CD4-positive, alpha-beta T cell (primary cell): ENCODE measurements at regions not wholly inside any gene's neighbourhood (a gene's known extent, or its start where the extent isn't known, plus 50 kb on each side); places are given as distances from the start of the nearest gene placed in this dataset.

Experiments used
- ATAC-seq: fragments of 200-7000 bp; cut with Tn5 transposase; one replicate; pipeline ENCODE4 v1.10.0; 2022; ENCODE audit warnings: mild to moderate bottlenecking; ENCODE audit not compliant: poor library complexity
- CTCF ChIA-PET: fragments of 350-600 bp; sonication (Branson Sonifier 250); formaldehyde crosslinking; loops from one replicate; lab custom pipeline; 2021; ENCODE audit warnings: antibody characterized with exemption, inconsistent platforms; lab: Charles Lee
- POLR2A ChIA-PET: fragments of 350-600 bp; sonication (Branson Sonifier 250); formaldehyde crosslinking; loops from one replicate; lab custom pipeline; 2021; ENCODE audit warnings: antibody characterized with exemption, inconsistent platforms; lab: Charles Lee
- DNase-seq, 14 experiments: peaks; one replicate each; pipeline ENCODE4 v3.0.0-alpha.2; 2013 to 2020; ENCODE audit warnings: mixed read lengths in 2 of 14
- H3K27ac ChIP-seq, 2 donors: one replicate each; pipeline versions ENCODE4 v1.5.1 to v1.7.0; 2013; ENCODE audit warnings: low read length in 2 of 2, low read depth in 1 of 2, mild to moderate bottlenecking in 1 of 2
- H3K27me3 ChIP-seq, 2 experiments: 1 replicate in 1 of 2; 2 replicates in 1 of 2; pipeline versions ENCODE4 v1.6.1 to v1.7.0; 2013; ENCODE audit warnings: low read length in 2 of 2, control low read depth in 1 of 2, mild to moderate bottlenecking in 1 of 2, moderate library complexity in 1 of 2; ENCODE audit not compliant: insufficient read depth in 2 of 2, control insufficient read depth in 1 of 2
- H3K36me3 ChIP-seq: one replicate; pipeline ENCODE4 v1.6.1; 2013; ENCODE audit warnings: low read length, control low read depth; ENCODE audit not compliant: insufficient read depth
- H3K4me1 ChIP-seq: one replicate; pipeline ENCODE4 v1.6.1; 2013; ENCODE audit warnings: low read length, control low read depth; ENCODE audit not compliant: insufficient read depth
- H3K4me3 ChIP-seq: one replicate; pipeline ENCODE4 v1.5.1; 2013; ENCODE audit warnings: mild to moderate bottlenecking, low read length, moderate library complexity
- H3K9me3 ChIP-seq, 2 experiments: 1 replicate in 1 of 2; 2 replicates in 1 of 2; pipeline versions ENCODE4 v1.6.1 to v1.7.0; 2013; ENCODE audit warnings: low read length in 2 of 2, mild to moderate bottlenecking in 2 of 2, control low read depth in 1 of 2, moderate library complexity in 1 of 2; ENCODE audit not compliant: control insufficient read depth in 1 of 2, insufficient read depth in 1 of 2
- H3K27ac Mint-ChIP-seq: one replicate; pipeline ENCODE4 v1.8.0; 2020; ENCODE audit warnings: mixed read lengths
- H3K27me3 Mint-ChIP-seq: one replicate; pipeline ENCODE4 v1.8.0; 2021; ENCODE audit warnings: mixed read lengths
- H3K36me3 Mint-ChIP-seq: one replicate; pipeline ENCODE4 v1.8.0; 2021; ENCODE audit warnings: low read depth, mixed read lengths
- H3K4me1 Mint-ChIP-seq: one replicate; pipeline ENCODE4 v1.8.0; 2021; ENCODE audit warnings: low read depth, mixed read lengths
- H3K4me3 Mint-ChIP-seq: one replicate; pipeline ENCODE4 v1.8.0; 2020; ENCODE audit warnings: mild to moderate bottlenecking, mixed read lengths
- H3K9me3 Mint-ChIP-seq: one replicate; pipeline ENCODE4 v1.8.0; 2020; ENCODE audit warnings: mixed read lengths
- intact Hi-C, 2 experiments: fragments of 100-400 bp; cut with DNase I in 1 of 2; cut with micrococcal nuclease in 1 of 2; formaldehyde crosslinking; loops; one replicate each; pipeline versions ENCODE4 v1.15.1 to v1.9.0; 2023 to 2025; cut with DNase I, micrococcal nuclease
- TF ChIP-seq, protein P1 (sequence below): fragments of 200-600 bp; IDR thresholded peaks from one replicate; pipeline ENCODE4 v1.8.0; 2022; ENCODE audit warnings: antibody characterized with exemption, mild to moderate bottlenecking

- H3K9me3 Mint-ChIP-seq = no peaks in the 10 kb centered on the region
- ChIA-PET CTCF (no interaction called here), POLR2A (no interaction called here)
- H3K27me3 Mint-ChIP-seq = no peaks in the 10 kb centered on the region
- no peak overlapping the region for H3K4me3 ChIP-seq
- peaks cover 0 to 3% of the 10 kb centered on the region in 2 experiments for H3K27me3 ChIP-seq
- H3K4me1 ChIP-seq = peaks cover 6% of the 10 kb centered on the region
- TF ChIP-seq, protein P1, sequence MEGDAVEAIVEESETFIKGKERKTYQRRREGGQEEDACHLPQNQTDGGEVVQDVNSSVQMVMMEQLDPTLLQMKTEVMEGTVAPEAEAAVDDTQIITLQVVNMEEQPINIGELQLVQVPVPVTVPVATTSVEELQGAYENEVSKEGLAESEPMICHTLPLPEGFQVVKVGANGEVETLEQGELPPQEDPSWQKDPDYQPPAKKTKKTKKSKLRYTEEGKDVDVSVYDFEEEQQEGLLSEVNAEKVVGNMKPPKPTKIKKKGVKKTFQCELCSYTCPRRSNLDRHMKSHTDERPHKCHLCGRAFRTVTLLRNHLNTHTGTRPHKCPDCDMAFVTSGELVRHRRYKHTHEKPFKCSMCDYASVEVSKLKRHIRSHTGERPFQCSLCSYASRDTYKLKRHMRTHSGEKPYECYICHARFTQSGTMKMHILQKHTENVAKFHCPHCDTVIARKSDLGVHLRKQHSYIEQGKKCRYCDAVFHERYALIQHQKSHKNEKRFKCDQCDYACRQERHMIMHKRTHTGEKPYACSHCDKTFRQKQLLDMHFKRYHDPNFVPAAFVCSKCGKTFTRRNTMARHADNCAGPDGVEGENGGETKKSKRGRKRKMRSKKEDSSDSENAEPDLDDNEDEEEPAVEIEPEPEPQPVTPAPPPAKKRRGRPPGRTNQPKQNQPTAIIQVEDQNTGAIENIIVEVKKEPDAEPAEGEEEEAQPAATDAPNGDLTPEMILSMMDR = no peak
- no peak overlapping the region for H3K27ac Mint-ChIP-seq
- no peak overlapping the region for H3K4me3 Mint-ChIP-seq
- intact Hi-C loops = no loop called here
- H3K27ac ChIP-seq = no peak overlapping the region
- H3K36me3 Mint-ChIP-seq = no peaks in the 10 kb centered on the region
- no peak for DNase-seq
- ATAC-seq = no peak
- no peaks in the 10 kb centered on the region for H3K9me3 ChIP-seq
- peaks cover 2% of the 10 kb centered on the region for H3K4me1 Mint-ChIP-seq
- no peaks in the 10 kb centered on the region for H3K36me3 ChIP-seq
Observed at GRCh38 chr6:43917878-43918382, 147.9 kb downstream of the VEGFA start.

- H3K9me3 Mint-ChIP-seq = no peaks in the 10 kb centered on the region
- no peak for ATAC-seq
- POLR2A ChIA-PET = no interaction called here
Observed at GRCh38 chr6:43916924-43917877, 147.2 kb downstream of the VEGFA start.

GRCh38 chr6:43915986-43916923 is 146.2 kb downstream of the VEGFA start:
- POLR2A ChIA-PET = no interaction called here

More at GRCh38 chr6:43916924-43917877, 147.2 kb downstream of the VEGFA start:
- intact Hi-C loops = no loop called here
- H3K4me3 Mint-ChIP-seq = no peak overlapping the region
- no peaks in the 10 kb centered on the region for H3K27me3 Mint-ChIP-seq
- Histone ChIP-seq H3K4me3 (no peak overlapping the region), H3K4me1 (no peaks in the 10 kb centered on the region), H3K9me3 (no peaks in the 10 kb centered on the region), H3K27ac (no peak overlapping the region), H3K36me3 (no peaks in the 10 kb centered on the region), H3K27me3 (peaks cover 0 to 3% of the 10 kb centered on the region in 2 experiments)
- TF ChIP-seq, protein P1 = no peak
- H3K4me1 Mint-ChIP-seq = no peaks in the 10 kb centered on the region
- no peak overlapping the region for H3K27ac Mint-ChIP-seq
- no peaks in the 10 kb centered on the region for H3K36me3 Mint-ChIP-seq
- CTCF ChIA-PET = no interaction called here
- DNase-seq = no peak

More at GRCh38 chr6:43915986-43916923, 146.2 kb downstream of the VEGFA start:
- CTCF ChIA-PET = no interaction called here
- DNase-seq (no peak), ATAC-seq (no peak)
- Mint-ChIP-seq H3K9me3 (no peaks in the 10 kb centered on the region), H3K27me3 (no peaks in the 10 kb centered on the region), H3K27ac (no peak overlapping the region), H3K36me3 (no peaks in the 10 kb centered on the region), H3K4me1 (no peaks in the 10 kb centered on the region), H3K4me3 (no peak overlapping the region)
- H3K36me3 ChIP-seq = no peaks in the 10 kb centered on the region
- TF ChIP-seq, protein P1 = no peak
- H3K27me3 ChIP-seq = peaks cover 0 to 3% of the 10 kb centered on the region in 2 experiments
- no peak overlapping the region for H3K27ac ChIP-seq
- intact Hi-C loops = no loop called here
- no peaks in the 10 kb centered on the region for H3K9me3 ChIP-seq
- no peaks in the 10 kb centered on the region for H3K4me1 ChIP-seq
- H3K4me3 ChIP-seq = no peak overlapping the region
